ENCODE measurements at regions not wholly inside any gene's neighbourhood (a gene's known extent, or its start where the extent isn't known, plus 50 kb on each side); places are given as distances from the start of the nearest gene placed in this dataset.

DNA sequence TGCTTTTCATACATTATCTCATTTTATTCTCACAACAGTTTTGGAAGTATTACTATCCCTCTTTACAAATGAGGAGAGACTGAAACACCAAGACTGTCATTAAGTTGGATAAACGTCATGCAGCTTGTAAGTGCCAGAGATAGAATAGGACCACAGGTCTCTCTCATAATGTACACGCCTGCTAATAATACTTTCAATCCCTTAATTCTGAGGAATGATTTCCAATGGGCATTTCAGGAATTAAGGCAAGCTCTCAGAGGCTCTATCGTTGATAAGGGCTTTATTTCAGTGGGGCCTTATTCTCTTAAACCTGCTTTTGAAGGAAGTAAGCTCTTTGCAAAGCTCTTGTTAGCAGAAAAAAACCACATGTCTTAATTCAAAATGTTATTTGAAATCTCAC lies 229.1 kb downstream of the NFKBIZ start:
- H2AFZ ChIP-seq (ENCODE audit: low read depth, low read length): no peak overlapping the region

DNA sequence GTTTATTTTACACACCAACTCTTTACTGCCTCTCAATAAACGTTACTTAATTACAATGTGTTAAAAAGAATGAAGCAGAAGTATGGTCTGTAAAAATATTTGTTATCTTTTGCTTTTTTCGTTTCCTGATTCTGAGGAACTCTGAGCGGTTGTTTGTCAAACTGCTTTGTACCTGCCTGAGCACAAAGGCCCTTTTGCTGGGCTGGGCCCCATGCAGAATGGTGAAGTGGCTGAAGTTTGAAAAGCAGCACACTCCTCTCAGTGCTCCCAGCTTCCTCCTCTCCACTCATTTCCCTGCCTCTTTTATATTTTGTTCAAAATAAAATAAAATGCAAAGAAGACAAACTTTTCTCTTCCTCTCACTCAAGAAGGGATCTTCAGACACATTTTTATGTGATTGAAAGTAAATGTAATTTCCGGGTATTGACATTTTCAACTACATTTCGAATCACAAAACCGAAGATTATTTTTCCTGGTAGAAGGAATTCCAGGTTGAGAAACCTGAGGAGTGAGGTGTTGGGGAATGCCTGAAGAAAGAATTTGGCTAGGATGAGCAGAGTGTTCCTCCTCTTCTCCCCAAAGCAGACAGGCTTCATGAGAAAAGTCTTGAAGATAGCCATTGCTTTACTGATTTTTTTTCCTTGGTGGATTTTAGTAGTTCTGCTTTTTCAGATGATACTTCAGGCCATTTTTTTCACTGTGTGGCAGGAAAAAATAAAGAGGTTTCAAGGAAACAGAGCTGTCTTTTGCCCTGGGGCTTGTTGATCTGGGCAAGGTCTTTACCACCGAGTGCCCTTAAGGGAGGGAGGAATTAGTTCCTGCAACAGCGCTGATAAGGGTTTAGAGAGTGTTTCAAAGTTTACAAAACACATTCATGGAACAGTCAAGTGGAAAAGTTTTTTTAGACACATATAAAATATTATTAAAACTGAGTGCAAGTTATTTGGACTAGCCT lies 229.8 kb downstream of the NFKBIZ start:
- Histone ChIP-seq H3F3A (ENCODE audit: insufficient read depth, low read length, poor library complexity, severe bottlenecking) (no peaks in the 10 kb centered on the region), H3K27me3 (ENCODE audit: insufficient read depth, low read depth, low read length) (no peaks in the 10 kb centered on the region), H3K4me2 (ENCODE audit: low read length) (no peak overlapping the region), H3K9ac (ENCODE audit: low read length) (no peak overlapping the region), H4K20me1 (ENCODE audit: insufficient read depth) (no peaks in the 10 kb centered on the region), H3K27ac (ENCODE audit: low read length) (no peak overlapping the region), H3K9me2 (ENCODE audit: insufficient read depth, low read length) (no peaks in the 10 kb centered on the region), H3K79me2 (replicated peaks; ENCODE audit: insufficient read depth, low read length) (no peaks in the 10 kb centered on the region), H2AFZ (ENCODE audit: low read depth, low read length) (no peak overlapping the region), H3K9me3 (ENCODE audit: low read length) (no peaks in the 10 kb centered on the region), H3K4me3 (ENCODE audit: low read length) (no peak overlapping the region), H3K36me3 (ENCODE audit: insufficient read depth, low read length) (no peaks in the 10 kb centered on the region)
- no peak for TF ChIP-seq EZH2 (IDR thresholded peaks at IDR 0.05; ENCODE audit: borderline replicate concordance, insufficient read depth, low read length, poor library complexity, severe bottlenecking)
- no peak for TF ChIP-seq MXI1 (conservative IDR thresholded peaks at IDR 0.05; ENCODE audit: poor library complexity, severe bottlenecking)
- TF ChIP-seq SMC3 (conservative IDR thresholded peaks at IDR 0.05; ENCODE audit: poor library complexity): no peak
- TF ChIP-seq, protein P1, sequence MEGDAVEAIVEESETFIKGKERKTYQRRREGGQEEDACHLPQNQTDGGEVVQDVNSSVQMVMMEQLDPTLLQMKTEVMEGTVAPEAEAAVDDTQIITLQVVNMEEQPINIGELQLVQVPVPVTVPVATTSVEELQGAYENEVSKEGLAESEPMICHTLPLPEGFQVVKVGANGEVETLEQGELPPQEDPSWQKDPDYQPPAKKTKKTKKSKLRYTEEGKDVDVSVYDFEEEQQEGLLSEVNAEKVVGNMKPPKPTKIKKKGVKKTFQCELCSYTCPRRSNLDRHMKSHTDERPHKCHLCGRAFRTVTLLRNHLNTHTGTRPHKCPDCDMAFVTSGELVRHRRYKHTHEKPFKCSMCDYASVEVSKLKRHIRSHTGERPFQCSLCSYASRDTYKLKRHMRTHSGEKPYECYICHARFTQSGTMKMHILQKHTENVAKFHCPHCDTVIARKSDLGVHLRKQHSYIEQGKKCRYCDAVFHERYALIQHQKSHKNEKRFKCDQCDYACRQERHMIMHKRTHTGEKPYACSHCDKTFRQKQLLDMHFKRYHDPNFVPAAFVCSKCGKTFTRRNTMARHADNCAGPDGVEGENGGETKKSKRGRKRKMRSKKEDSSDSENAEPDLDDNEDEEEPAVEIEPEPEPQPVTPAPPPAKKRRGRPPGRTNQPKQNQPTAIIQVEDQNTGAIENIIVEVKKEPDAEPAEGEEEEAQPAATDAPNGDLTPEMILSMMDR (IDR thresholded peaks at IDR 0.05; ENCODE audit: poor library complexity, severe bottlenecking): no peak
- no peak for TF ChIP-seq EP300 (conservative IDR thresholded peaks at IDR 0.05; ENCODE audit: poor library complexity, severe bottlenecking)
- TF ChIP-seq TAF1 (IDR thresholded peaks at IDR 0.05; ENCODE audit: low read depth): no peak
- TF ChIP-seq RAD21 (conservative IDR thresholded peaks at IDR 0.05): no peak
- TF ChIP-seq, protein P2, sequence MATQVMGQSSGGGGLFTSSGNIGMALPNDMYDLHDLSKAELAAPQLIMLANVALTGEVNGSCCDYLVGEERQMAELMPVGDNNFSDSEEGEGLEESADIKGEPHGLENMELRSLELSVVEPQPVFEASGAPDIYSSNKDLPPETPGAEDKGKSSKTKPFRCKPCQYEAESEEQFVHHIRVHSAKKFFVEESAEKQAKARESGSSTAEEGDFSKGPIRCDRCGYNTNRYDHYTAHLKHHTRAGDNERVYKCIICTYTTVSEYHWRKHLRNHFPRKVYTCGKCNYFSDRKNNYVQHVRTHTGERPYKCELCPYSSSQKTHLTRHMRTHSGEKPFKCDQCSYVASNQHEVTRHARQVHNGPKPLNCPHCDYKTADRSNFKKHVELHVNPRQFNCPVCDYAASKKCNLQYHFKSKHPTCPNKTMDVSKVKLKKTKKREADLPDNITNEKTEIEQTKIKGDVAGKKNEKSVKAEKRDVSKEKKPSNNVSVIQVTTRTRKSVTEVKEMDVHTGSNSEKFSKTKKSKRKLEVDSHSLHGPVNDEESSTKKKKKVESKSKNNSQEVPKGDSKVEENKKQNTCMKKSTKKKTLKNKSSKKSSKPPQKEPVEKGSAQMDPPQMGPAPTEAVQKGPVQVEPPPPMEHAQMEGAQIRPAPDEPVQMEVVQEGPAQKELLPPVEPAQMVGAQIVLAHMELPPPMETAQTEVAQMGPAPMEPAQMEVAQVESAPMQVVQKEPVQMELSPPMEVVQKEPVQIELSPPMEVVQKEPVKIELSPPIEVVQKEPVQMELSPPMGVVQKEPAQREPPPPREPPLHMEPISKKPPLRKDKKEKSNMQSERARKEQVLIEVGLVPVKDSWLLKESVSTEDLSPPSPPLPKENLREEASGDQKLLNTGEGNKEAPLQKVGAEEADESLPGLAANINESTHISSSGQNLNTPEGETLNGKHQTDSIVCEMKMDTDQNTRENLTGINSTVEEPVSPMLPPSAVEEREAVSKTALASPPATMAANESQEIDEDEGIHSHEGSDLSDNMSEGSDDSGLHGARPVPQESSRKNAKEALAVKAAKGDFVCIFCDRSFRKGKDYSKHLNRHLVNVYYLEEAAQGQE (IDR thresholded peaks at IDR 0.05; ENCODE audit: borderline replicate concordance): no peak
- TF ChIP-seq POLR2AphosphoS5 (IDR thresholded peaks at IDR 0.05): no peak

More for the DNA sequence above, 229.1 kb downstream of the NFKBIZ start:
- no peaks in the 10 kb centered on the region for H3K9me2 ChIP-seq (ENCODE audit: insufficient read depth, low read length)
- no peak overlapping the region for H3K27ac ChIP-seq (ENCODE audit: low read length)
- no peak overlapping the region for H3K9ac ChIP-seq (ENCODE audit: low read length)
- H3K36me3 ChIP-seq (ENCODE audit: insufficient read depth, low read length): no peaks in the 10 kb centered on the region
- no peak for TF ChIP-seq TAF1 (IDR thresholded peaks at IDR 0.05; ENCODE audit: low read depth)
- no peak for TF ChIP-seq EP300 (conservative IDR thresholded peaks at IDR 0.05; ENCODE audit: poor library complexity, severe bottlenecking)
- no peak for TF ChIP-seq RAD21 (conservative IDR thresholded peaks at IDR 0.05)
- no peak for TF ChIP-seq EZH2 (IDR thresholded peaks at IDR 0.05; ENCODE audit: borderline replicate concordance, insufficient read depth, low read length, poor library complexity, severe bottlenecking)
- TF ChIP-seq, protein P2 (IDR thresholded peaks at IDR 0.05; ENCODE audit: borderline replicate concordance): no peak
- no peak for TF ChIP-seq SMC3 (conservative IDR thresholded peaks at IDR 0.05; ENCODE audit: poor library complexity)
- TF ChIP-seq POLR2AphosphoS5 (IDR thresholded peaks at IDR 0.05): no peak
- TF ChIP-seq, protein P1 (IDR thresholded peaks at IDR 0.05; ENCODE audit: poor library complexity, severe bottlenecking): no peak
- TF ChIP-seq MXI1 (conservative IDR thresholded peaks at IDR 0.05; ENCODE audit: poor library complexity, severe bottlenecking): no peak
- no peaks in the 10 kb centered on the region for H3K79me2 ChIP-seq (replicated peaks; ENCODE audit: insufficient read depth, low read length)
- no peaks in the 10 kb centered on the region for H3K27me3 ChIP-seq (ENCODE audit: insufficient read depth, low read depth, low read length)
- H4K20me1 ChIP-seq (ENCODE audit: insufficient read depth): no peaks in the 10 kb centered on the region
- no peaks in the 10 kb centered on the region for H3K9me3 ChIP-seq (ENCODE audit: low read length)
- H3K4me3 ChIP-seq (ENCODE audit: low read length): no peak overlapping the region
- no peaks in the 10 kb centered on the region for H3F3A ChIP-seq (ENCODE audit: insufficient read depth, low read length, poor library complexity, severe bottlenecking)
- H3K4me2 ChIP-seq (ENCODE audit: low read length): no peak overlapping the region
